ENCODE measurements at regions not wholly inside any gene's neighbourhood (a gene's known extent, or its start where the extent isn't known, plus 50 kb on each side); places are given as distances from the start of the nearest gene placed in this dataset.

- DNase-seq: no peak
These were observed 51.2 kb upstream of the ROCK1 start for GRCh38 chr18:21162786-21163185.

DNA sequence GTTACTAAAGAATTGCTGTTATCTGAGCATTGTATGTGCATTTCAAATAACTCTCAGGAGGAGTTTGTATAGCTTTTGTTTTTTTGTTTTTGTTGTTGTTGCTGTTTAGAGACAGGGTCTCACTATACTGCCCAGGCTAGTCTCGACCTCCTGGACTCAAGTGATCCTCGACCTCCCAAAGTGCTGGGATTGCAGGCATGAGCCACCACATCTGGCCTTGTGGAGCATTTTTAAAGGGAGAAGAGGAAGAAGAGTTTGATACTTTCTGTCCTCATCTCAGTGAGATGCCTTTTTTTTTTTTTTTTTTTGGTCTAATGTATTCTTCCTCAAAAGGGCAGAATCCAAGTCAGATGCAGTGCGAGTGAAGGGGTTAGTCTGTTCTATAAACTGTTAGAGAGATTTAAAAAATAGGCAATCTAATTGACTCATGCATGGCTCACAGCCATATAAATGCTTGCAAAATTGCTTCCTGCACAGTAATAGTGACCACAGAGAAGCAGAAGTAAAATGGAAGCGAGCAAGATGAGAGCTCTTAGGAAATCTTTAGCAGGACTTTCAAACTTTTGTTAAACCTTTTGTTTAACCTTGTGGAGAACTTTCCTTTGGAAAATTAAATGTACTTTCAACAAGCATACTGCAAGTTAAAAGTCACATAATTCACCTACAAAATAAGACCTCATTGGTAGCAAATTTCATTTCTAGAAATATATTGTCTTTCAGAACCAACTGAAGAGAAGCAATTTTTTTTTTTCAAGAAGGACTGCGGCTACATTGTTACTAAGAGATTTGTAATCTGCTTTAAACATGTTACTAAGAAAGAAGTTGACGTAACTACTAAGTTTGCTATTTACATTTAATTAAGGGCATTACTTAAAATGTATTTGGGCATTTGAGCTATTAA is 52.3 kb upstream of the ROCK1 start:
- DNase-seq: no peak

GRCh38 chr18:21164548-21165095 is 53.0 kb upstream of the ROCK1 start:
- no peak for DNase-seq

GRCh38 chr18:21167641-21168377 is 56.2 kb upstream of the ROCK1 start:
- DNase-seq: no peak

DNA sequence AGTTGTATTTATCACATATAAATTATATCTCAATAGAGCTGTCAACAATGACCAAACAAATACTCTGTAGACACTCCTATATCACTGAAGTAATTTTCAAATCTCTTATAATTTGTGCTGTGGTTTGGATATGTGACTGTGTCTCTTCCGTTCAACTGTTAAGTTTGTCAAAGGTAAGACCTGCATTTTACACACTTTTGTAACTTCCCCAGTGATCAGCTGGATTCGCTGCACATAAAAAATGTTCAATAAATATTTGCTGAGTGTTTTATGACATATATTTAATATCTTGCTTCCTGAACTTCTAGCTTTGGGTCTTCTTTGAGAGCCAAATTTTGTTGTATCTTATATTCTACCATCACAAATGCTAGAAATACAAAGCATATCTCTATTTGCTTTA is 57.3 kb upstream of the ROCK1 start:
- no peak for DNase-seq

- DNase-seq: no peak
These were observed 64.2 kb upstream of the GREB1L start for GRCh38 chr18:21177822-21178221.

DNA sequence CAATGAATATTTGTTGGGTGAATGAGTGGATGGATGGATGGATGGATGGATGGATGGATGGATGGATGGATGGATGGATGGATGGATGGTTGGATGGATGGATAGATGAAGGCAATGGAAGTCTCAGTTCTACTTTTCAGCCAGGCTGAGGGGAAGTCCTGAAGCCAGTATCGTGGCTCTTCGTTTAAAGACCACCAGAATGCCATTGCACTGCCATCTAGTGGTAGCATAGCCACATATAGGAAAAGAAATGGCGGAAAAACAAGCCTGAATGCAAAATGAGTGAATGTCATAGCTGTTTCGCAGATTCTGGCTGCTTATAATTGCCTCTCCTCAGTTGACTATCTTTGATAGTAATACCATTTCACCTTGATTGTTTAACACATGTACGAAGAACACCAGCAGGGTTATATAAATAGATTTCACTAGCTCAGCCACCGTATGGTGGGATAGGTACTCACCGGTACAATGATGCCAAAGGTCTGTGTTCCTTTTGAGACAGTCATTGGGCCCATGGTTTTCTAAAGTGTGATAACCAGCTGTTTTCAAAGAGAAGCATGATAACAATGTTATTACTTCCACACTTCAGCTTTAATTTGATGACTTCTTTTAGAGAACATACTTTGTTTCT is 62.3 kb upstream of the GREB1L start:
- DNase-seq: peak; percentile 47

- DNase-seq: no peak
These were observed 61.4 kb upstream of the GREB1L start for GRCh38 chr18:21180588-21180987.

- DNase-seq: no peak
These were observed 60.3 kb upstream of the GREB1L start for GRCh38 chr18:21181766-21182165.

DNA sequence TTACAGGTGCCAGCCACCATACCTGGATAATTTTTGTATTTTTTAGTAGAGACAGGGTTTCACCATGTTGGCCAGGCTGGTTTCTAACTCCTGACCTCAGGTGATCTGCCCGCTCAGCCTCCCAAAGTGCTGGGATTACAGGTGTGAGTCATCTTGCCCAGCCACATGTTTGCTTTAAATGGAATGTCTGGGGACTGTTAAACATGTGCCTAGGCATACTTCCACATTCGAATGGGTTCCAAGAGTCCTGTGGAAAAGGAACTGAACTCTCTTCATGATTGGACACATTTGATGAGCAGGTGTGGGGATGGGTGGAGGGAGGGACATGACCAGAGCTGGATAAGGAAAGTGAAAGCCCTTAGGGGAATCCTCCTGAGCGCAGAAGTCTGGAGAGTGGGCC is 58.4 kb upstream of the GREB1L start:
- DNase-seq: no peak

GRCh38 chr18:21184396-21184996 is 57.5 kb upstream of the GREB1L start:
- no peak for DNase-seq

DNA sequence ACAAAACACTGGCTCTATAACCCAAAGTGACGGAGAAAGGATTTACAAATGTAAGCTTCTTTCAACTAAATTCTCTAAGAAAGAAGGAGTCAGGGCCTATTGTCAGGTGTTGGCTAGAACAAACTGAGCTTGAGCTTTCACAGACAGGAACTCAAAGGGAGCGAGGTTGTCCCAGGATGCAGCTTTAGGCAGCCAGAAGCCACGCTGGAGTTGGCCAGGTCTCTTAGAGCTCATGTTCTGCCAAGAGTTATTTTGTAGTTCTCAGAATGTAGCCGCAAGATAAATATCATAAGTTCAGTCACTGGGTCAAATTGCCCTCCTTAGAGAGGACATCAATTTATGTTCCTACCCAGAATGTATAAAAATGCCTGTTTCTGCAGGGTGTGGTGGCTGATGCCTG is 54.1 kb upstream of the GREB1L start:
- no peak for DNase-seq

- no peak for DNase-seq
These were observed 50.3 kb upstream of the GREB1L start for GRCh38 chr18:21191596-21192307.
